NT2/D1 (cell line): ENCODE measurements at regions not wholly inside any gene's neighbourhood (a gene's known extent, or its start where the extent isn't known, plus 50 kb on each side); places are given as distances from the start of the nearest gene placed in this dataset.

Experiments used
- SUZ12 ChIP-seq: IDR thresholded peaks from 2 replicates; pipeline ENCODE4 v1.6.1; 2011; ENCODE audit not compliant: insufficient read length, insufficient read depth; ENCODE audit errors: extremely low read depth
- YY1 ChIP-seq: IDR thresholded peaks from 2 replicates; pipeline ENCODE4 v1.6.1; 2011; ENCODE audit not compliant: insufficient read length, insufficient read depth
- ZNF274 ChIP-seq: IDR thresholded peaks from 2 replicates; pipeline ENCODE4 v1.6.1; 2011; ENCODE audit warnings: mild to moderate bottlenecking, low read depth, low read length

DNA sequence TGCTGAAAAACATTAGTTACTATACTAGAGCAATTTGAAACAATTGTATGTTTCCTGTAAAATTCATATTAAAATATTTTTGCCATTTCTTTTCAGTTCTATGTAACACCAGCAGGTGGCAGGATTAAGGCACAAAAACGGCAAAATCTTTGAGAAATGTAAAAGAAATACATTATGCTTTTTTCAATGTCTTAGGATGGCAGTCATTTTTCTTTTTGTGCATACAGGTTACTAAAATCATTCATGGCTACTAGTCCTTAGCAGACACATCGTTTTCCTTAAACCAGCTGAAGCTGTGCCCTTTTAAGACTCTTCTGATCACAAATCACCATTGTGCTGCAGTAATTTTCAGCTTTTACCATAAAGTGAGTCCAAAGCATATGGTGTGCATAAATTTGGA is 800.7 kb upstream of the SLITRK5 start:
- TF ChIP-seq YY1, result no peak
- no peak for TF ChIP-seq ZNF274
- TF ChIP-seq SUZ12, result no peak
